PC-9 (cell line): ENCODE measurements at regions not wholly inside any gene's neighbourhood (a gene's known extent, or its start where the extent isn't known, plus 50 kb on each side); places are given as distances from the start of the nearest gene placed in this dataset.

Experiments
- EZH2 ChIP-seq: fragments of 200-600 bp; sonication (generic); IDR thresholded peaks from 2 replicates; pipeline ENCODE4 v1.8.0; 2017; ENCODE audit warnings: antibody characterized with exemption, low read depth
- TF ChIP-seq, protein P1 (sequence below): fragments of 200-600 bp; sonication (generic); conservative IDR thresholded peaks from 2 replicates; pipeline ENCODE4 v1.6.1; 2017; ENCODE audit warnings: mixed run types, antibody characterized with exemption, mild to moderate bottlenecking, moderate library complexity

DNA sequence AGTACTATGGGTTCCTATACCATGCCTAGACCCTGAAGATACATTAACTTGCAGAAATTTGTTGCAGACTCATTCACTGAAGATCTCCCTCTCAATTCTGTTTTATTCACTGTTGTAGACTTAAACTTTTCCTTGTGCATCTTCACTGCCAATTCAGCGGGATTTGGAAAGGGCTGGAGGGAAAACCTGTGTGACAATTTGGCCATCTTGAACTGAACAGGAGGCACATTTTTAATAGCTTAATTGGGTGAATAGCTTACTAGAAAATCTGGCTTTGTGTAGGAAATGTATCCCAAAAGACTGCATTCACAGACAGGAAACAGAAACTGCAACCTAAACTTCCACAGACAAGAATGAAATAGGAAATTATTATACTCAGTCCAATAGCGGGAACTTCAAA is 512.3 kb downstream of the XIRP2 start:
- TF ChIP-seq, protein P1, sequence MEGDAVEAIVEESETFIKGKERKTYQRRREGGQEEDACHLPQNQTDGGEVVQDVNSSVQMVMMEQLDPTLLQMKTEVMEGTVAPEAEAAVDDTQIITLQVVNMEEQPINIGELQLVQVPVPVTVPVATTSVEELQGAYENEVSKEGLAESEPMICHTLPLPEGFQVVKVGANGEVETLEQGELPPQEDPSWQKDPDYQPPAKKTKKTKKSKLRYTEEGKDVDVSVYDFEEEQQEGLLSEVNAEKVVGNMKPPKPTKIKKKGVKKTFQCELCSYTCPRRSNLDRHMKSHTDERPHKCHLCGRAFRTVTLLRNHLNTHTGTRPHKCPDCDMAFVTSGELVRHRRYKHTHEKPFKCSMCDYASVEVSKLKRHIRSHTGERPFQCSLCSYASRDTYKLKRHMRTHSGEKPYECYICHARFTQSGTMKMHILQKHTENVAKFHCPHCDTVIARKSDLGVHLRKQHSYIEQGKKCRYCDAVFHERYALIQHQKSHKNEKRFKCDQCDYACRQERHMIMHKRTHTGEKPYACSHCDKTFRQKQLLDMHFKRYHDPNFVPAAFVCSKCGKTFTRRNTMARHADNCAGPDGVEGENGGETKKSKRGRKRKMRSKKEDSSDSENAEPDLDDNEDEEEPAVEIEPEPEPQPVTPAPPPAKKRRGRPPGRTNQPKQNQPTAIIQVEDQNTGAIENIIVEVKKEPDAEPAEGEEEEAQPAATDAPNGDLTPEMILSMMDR, result no peak
- no peak for TF ChIP-seq EZH2
